Erythroblast (primary cell): ENCODE measurements at regions not wholly inside any gene's neighbourhood (a gene's known extent, or its start where the extent isn't known, plus 50 kb on each side); places are given as distances from the start of the nearest gene placed in this dataset.

ENCODE experiments used
- GATA1 ChIP-seq: IDR thresholded peaks from 2 replicates; pipeline ENCODE4 v1.6.1; 2011; ENCODE audit warnings: low read depth, mild to moderate bottlenecking, control low read depth, low read length, moderate library complexity
- POLR2A ChIP-seq: IDR thresholded peaks from 2 replicates; pipeline ENCODE4 v1.6.1; 2011; ENCODE audit warnings: mild to moderate bottlenecking, low read length

- TF ChIP-seq POLR2A (no peak), GATA1 (no peak)
These were observed 185.1 kb downstream of the PDHA2 start for GRCh38 chr4:96025011-96025410.
